Rectal smooth muscle tissue (tissue), 1 donor: ENCODE measurements at regions not wholly inside any gene's neighbourhood (a gene's known extent, or its start where the extent isn't known, plus 50 kb on each side); places are given as distances from the start of the nearest gene placed in this dataset.
"Not testable (repeated sequence)": the region's sequence is repeated elsewhere in the genome, so short reads cannot be mapped to it uniquely, and the experiment has no call there.

ENCODE experiments used
- H3K27ac ChIP-seq: one replicate; pipeline ENCODE4 v1.7.0; 2013; ENCODE audit warnings: low read depth, low read length, inconsistent platforms
- H3K27me3 ChIP-seq: one replicate; pipeline ENCODE4 v1.7.0; 2013; ENCODE audit warnings: low read length; ENCODE audit not compliant: control insufficient read depth, insufficient read depth
- H3K36me3 ChIP-seq: one replicate; pipeline ENCODE4 v1.7.0; 2013; ENCODE audit warnings: low read length; ENCODE audit not compliant: control insufficient read depth, insufficient read depth
- H3K4me1 ChIP-seq: one replicate; pipeline ENCODE4 v1.7.0; 2013; ENCODE audit warnings: low read length; ENCODE audit not compliant: control insufficient read depth, insufficient read depth
- H3K4me3 ChIP-seq: one replicate; pipeline ENCODE4 v1.7.0; 2013; ENCODE audit warnings: low read length
- H3K9ac ChIP-seq: one replicate; pipeline ENCODE4 v1.7.0; 2013; ENCODE audit warnings: low read length

DNA sequence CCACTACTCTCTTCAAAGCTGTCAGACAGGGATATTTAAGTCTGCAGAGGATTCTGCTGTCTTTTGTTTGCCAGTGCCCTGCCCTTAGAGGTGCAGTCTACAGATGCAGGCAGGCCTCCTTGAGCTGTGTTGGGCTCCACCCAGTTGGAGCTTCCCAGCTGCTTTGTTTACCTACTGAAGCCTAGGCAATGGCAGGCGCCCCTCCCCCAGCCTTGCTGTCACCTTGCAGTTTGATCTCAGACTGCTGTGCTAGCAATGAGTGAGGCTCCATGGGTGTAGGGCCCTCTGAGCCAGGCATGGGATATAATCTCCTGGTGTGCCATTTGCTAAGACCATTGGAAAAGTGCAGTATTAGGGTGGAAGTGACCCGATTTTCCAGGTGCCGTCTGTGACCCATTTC, 151.3 kb upstream of the CCZ1B start:
- not testable (repeated sequence) for H3K4me3 ChIP-seq, H3K4me1 ChIP-seq, H3K36me3 ChIP-seq, H3K9ac ChIP-seq, H3K27ac ChIP-seq, H3K27me3 ChIP-seq

DNA sequence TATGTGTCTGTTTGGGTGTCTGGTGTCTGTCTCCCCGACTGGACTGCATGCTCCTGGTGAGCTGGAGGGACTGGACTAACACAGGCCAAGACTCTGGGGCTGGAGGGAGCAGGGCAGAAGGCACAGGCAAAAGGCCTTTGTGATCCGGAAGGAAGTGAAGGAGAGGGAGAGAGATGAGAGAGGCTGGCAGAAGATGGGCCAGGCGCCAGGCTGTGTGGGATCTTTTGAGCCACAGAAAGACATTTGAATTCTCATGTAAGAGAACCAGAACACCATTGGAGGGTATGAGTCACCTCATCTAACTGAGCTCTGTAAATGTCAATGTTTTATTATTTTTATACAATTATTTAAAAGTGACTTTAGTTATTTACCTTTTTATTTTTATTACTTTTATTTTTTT, 152.3 kb upstream of the CCZ1B start:
- H3K4me1 ChIP-seq, H3K27ac ChIP-seq, H3K27me3 ChIP-seq, H3K36me3 ChIP-seq, H3K9ac ChIP-seq, H3K4me3 ChIP-seq: not testable (repeated sequence)

DNA sequence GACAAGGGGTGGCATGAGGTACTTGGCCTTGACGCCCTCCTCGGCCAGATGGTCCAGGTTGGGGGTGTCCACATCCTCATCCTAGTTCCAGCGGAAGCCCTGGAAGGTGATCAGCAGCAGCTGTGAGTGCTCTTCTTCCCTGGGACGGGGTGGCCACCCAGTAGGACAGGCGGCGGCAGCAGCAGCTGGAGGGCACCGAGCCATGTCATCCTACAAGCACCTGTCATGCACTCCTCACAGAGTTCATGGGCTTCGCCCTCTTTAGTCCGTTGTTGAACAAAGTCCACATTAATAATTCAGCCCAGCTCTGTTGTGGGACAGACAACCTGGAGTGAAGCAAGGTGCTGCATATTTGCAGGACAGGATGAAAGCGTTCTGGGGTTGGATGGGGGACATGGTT, 153.4 kb upstream of the CCZ1B start:
- H3K27me3 ChIP-seq, H3K36me3 ChIP-seq, H3K4me3 ChIP-seq, H3K9ac ChIP-seq, H3K4me1 ChIP-seq, H3K27ac ChIP-seq: not testable (repeated sequence)

DNA sequence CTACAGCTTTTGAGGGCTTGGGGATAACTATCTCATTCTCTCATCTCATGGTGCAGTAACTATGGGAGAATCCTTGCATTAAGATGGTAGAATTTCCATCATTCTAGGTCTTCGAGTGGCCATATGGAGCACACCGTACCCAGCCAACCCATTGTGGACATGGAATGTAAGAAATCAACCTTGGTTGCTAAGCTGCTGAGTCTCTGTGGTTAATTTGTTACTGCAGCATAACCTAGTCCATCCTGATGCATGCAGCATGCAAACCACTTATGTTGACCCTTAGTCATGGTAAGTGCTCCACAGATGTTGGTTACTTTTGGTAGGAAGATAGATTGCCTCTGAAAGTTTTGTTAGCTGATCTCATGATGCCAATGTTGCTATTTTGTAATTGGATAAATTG, 156.3 kb upstream of the CCZ1B start:
- not testable (repeated sequence) for H3K4me1 ChIP-seq, H3K4me3 ChIP-seq, H3K27ac ChIP-seq

DNA sequence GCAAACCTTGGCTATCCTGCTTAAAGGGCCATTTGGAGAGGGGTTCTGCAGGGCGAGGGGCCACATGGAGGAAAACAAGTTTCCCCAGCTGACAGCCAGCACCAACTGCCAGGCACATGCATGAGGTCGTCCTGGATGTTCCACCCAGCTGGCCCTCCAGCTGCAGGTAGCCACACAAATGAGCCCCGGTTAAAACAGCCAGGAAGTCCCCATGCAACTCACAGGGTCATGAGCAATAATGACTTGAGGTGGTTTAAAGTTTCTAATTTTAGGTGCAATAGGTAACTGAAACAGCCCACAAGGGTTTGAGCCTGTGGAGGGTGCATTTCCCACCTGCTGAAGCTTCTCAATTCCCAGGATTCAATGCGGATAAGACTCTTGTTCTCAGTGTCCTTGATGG, 160.8 kb upstream of the CCZ1B start:
- H3K4me3 ChIP-seq, H3K9ac ChIP-seq, H3K27me3 ChIP-seq, H3K4me1 ChIP-seq, H3K27ac ChIP-seq, H3K36me3 ChIP-seq: not testable (repeated sequence)

More for the DNA sequence above, 156.3 kb upstream of the CCZ1B start:
- not testable (repeated sequence) for H3K9ac ChIP-seq, H3K27me3 ChIP-seq, H3K36me3 ChIP-seq

DNA sequence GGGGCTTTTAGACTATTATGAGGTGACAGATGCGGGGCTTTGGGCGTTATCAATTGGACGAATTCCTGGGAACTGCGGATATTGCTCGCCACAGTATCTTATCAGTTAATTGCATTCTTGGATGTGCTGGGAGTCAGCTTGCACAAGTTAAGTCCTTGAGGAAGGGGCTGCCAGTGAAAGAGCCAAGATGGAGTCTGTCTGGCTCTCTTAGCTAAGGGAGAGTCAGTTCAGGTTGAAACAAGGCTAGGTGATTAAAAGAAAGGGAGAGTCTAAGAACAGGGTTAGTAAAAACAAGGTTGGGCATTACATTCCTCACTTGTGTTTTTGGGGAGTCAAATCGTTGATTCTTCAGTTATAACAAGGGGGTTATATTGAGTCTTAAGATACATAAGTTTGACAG, 162.5 kb upstream of the CCZ1B start:
- H3K4me1 ChIP-seq, H3K4me3 ChIP-seq, H3K27me3 ChIP-seq, H3K36me3 ChIP-seq, H3K9ac ChIP-seq, H3K27ac ChIP-seq: not testable (repeated sequence)

DNA sequence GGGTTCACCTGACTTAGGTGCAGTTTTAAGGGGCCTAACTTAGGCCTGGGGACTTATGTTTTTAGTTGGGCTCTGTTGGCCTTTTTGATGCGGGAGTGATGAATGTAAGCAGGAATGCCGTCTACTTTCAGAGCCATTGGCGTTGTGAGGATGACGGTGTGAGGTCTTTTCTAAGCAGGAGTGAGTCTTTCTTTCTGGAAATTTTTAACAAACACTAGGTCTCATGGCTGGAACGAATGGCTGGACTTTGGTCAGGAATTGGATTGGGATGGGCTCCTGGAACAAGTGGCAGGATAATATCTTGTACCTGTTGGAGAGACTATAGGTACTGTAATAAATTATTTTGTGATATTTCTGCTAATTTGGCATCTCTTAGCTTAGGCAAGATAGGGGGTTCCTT, 163.9 kb upstream of the CCZ1B start:
- H3K9ac ChIP-seq, H3K27ac ChIP-seq, H3K4me1 ChIP-seq, H3K36me3 ChIP-seq, H3K27me3 ChIP-seq, H3K4me3 ChIP-seq: not testable (repeated sequence)

DNA sequence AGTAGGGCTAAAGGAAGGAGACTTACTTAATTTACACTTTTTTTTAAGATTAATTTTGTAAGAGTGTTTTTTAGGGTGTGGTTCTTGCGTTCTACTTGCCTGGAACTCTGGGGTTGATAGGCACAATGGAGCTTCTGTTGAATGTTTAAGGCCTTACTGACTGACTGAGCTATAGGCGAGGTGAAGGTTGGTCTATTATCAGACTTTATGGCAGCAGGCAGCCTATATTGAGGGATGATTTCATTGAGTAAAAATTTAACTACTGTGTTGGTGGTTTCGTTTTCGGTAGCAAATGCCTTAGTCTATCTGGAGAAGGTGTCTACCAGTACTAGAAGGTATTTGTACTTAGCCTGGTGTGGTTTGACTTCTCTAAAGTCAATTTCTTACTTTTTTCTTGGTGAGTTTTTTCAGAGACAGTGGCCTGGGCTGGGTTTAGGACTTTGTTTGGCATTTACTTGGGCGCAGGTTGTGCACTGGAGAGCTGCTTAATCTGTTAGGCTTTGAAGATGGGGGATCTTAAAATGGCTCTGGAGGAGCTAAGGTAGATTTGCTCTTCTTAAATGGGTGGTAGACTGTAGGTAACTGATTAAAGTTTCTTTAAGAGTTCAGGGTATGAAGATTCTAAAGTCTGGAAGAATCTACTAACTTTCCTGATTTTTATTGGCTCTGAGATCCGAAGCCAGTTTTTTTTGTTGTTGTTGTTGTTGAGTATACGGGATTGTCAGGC, 164.5 kb upstream of the CCZ1B start:
- H3K4me3 ChIP-seq, H3K9ac ChIP-seq: not testable (repeated sequence)

DNA sequence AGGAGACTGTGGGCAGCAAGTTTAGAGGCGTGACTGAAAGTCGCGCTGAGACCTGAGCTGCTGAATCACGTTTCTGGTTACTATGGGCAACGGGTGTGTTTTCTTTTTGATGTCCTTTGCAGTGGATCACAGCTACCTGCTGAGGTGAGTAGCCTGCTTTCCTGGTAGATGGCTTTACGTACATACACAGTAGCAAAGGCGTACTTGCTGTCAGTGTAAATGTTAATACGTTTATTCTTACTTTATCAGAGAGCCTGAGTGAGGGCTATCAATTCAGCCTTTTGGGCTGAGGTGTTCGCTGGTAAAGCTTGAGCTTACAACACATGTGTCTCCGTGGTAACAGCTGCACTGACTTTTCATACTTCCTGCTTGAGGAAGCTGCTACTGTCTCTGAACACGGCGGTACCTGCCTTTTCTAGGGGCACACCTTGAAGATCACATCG, 165.1 kb upstream of the CCZ1B start:
- not testable (repeated sequence) for H3K27me3 ChIP-seq, H3K27ac ChIP-seq, H3K9ac ChIP-seq, H3K4me1 ChIP-seq, H3K36me3 ChIP-seq
- H3K4me3 ChIP-seq, result peak overlapping the region; percentile 45

More for the DNA sequence above, 164.5 kb upstream of the CCZ1B start:
- not testable (repeated sequence) for H3K27ac ChIP-seq, H3K27me3 ChIP-seq, H3K36me3 ChIP-seq, H3K4me1 ChIP-seq

DNA sequence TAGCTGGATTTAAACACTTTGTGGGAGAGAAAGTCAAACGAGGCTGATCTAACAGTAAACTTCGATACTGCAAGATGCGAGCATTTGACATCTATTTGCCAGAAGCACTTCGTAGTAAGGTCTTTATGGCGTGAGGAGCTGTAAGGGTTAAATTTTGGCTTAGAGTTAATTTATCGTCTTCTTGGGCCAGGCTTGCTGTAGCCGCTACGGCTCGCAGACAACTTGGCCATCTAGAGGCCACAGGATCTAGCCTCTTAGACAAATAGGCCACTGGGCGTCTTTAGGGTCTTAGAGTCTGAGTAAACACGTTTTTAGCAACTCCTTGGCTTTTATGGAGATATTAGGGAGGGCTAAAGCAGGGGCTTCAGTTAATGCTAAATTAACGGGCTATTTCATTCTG, 165.6 kb upstream of the CCZ1B start:
- H3K36me3 ChIP-seq, H3K27ac ChIP-seq, H3K27me3 ChIP-seq, H3K4me1 ChIP-seq, H3K9ac ChIP-seq: not testable (repeated sequence)
- H3K4me3 ChIP-seq, result peak overlapping the region; percentile 45

DNA sequence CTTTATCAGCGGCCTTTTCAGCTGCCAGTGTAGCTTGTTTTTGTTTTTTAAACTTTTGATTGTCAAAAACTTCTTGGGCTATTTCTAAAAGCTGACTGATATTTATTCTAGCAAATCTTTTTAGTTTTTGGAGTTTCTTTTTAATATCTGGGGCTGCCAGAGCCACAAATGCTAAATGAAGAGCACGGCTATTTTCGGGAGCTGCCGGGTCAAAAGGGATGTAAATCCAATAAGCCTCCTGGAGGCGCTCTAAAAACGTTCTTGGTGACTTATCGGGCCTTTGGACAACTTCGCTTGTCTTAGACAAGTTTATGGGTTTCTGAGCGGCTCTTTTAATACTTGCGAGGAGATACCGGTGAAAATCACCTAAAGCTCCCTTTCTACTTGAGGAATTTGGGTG, 166.1 kb upstream of the CCZ1B start:
- not testable (repeated sequence) for H3K36me3 ChIP-seq, H3K27ac ChIP-seq, H3K4me3 ChIP-seq, H3K4me1 ChIP-seq, H3K9ac ChIP-seq, H3K27me3 ChIP-seq

DNA sequence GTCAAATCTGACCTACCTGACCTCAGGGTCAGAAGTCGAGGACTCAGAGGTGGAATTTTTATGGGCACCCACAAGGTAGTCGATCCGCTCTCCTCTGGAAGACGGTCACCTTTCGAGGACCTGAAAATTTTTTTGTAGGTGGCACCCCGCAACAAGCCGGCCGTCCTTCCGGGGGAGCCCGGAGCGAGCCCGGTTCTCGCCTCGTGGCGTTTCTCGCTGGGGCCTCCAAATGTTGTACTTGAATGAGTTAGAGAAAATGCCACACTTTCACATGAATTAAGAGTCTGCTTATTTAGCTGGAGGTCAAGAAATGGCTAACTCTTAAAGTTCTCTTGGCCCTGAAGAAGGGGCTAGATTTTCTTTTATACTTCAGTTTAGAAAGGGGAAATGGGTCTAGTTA, 169.0 kb upstream of the CCZ1B start:
- H3K4me1 ChIP-seq, H3K27ac ChIP-seq, H3K27me3 ChIP-seq, H3K4me3 ChIP-seq, H3K36me3 ChIP-seq, H3K9ac ChIP-seq: not testable (repeated sequence)

DNA sequence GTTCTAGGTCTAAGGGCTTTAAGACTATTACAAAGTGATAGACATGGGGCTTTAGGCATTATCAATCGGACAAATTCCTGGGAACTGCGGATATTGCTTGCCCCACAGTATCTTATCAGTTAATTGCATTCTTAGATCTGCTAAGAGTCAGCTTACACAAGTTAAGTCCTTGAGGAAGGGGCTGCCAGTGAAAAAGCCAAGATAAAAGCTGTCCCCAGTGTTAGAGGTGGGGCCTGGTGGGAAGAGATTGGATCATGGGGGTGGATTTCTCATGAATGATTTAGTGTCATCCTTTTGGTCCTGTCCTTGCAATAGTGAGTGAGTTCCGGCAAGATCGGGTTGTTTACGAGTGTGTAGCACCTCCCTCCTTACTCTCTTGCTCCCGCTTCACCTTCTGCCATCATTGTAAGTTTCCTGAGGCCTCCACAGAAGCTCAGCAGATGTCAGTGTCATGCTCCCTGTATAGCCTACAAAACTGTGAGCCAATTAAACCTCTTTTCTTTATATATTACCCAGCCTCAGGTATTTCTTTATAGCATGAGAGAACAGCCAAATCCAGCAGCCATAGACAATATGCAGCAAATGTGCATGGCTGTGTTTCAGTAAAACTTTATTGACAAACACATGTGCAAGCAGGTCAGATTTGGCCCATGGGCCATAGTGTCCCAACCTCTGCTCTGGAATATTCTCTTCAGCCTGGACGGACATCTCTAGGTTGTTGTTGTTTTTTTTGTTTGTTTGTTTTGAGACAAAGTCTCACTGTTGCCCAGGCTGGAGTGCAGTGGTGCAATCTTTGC, 169.6 kb upstream of the CCZ1B start:
- H3K9ac ChIP-seq, H3K36me3 ChIP-seq, H3K4me1 ChIP-seq, H3K4me3 ChIP-seq, H3K27me3 ChIP-seq, H3K27ac ChIP-seq: not testable (repeated sequence)
